NCI-H1105 treated with DMSO at 0.1 percent for 48 hours (cell line): ENCODE measurements at regions not wholly inside any gene's neighbourhood (a gene's known extent, or its start where the extent isn't known, plus 50 kb on each side); places are given as distances from the start of the nearest gene placed in this dataset.

Experiments used
- DNase-seq: peaks from one replicate; lab custom pipeline; 2025; lab: John Stamatoyannopoulos, UW

DNA sequence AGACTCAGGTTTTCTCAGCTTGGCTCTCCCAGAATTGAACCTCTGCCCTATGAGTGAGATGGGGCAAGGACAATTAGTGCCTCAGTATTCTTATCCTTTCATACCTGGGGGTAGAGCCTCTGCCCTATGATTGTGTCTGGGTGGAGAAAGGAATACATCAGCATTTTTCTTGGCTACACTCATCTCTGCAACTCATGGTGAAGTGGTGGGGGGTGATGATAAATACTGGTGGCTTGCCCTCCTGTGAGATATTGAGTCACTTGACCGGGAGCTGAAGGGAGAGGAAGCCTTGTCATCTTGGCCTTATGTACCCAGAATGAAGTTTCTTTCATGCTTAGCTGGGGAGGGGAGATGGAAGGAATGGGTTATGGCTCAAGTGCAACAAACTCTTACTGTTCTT lies 71.3 kb upstream of the ENOX2 start:
- DNase-seq: no peak

DNA sequence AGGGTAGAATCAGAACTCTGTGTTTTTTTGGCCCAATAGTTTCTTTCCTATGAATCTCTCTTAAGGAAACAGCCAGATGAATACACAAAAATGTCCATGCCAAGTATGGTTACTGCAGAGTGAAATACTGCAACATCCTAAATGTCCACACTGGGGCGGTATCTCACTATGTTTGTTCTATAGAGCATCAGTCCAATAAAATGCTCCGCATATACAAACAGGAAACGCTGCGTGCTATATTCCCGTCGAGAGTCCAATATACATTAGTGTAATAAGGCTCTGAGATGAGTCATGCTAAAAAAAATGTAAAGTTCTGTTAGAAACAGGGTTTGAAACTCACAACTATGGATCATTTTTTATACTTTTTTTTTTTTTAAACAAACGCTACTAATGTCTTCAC lies 72.9 kb upstream of the ENOX2 start:
- peak; percentile 47 for DNase-seq

DNA sequence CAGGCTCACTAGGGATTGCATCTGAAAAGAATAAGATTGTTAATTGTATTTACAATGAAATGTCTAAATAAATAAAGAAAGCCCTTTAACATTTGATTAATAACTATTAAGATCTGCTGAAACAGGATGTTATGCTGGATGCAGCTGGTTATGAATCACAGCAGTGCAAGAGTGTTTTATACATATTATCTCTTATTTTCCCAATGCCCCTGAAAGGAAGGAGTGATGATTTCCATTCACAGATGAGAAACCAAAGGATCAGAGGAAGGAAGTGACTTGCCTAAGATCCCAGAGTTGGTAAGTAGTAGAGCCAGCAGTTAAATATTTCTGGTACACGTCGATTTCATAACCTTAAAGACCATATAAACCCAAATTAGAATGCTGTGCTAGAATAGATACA lies 76.3 kb upstream of the ARHGAP36 start:
- no peak for DNase-seq

DNA sequence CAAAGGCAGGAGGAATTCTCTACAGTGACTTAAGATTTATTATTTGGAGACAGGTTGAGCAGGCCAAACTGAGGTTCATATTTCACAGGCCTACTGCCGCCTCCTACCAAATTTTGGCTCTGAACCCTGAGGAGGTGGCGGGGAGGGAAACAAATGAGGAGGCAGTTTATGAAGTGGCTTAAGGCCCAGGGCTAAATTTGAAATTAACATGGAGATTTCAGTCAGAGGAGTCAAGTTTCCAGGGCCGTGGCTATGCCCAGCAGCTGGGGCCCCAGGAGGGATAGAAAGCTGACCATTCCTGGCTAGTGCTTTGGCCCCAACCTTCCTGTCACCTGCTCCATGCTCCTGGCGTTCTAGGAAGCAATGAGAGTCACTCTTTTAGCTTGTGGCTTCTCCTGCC lies 73.4 kb upstream of the ARHGAP36 start:
- no peak for DNase-seq

- DNase-seq: no peak
These were observed 70.9 kb upstream of the ARHGAP36 start for GRCh38 chrX:130987241-130987640.

- DNase-seq: no peak
These were observed 67.4 kb upstream of the ARHGAP36 start for GRCh38 chrX:130990723-130991122.

GRCh38 chrX:130994671-130995070 lies 63.5 kb upstream of the ARHGAP36 start:
- DNase-seq: peak; percentile 17

DNA sequence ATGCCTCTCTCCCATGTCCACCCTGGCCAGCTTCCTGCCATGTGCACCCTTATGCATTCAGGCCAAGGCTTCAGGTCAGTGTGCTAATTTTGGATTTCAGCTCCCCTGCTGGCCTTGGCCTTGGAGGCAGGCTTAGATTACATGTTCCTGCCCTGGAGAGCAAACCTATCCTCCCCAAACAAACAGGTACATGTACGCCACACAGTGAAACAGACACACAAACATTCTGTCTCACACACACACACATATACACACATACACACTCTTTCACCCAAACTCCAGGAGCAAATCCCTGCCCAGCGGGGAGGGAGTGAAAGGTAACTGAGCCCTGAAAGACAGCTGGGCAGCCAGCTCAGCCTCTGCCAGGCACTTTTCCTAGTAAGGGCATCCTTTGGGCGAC lies 62.7 kb upstream of the ARHGAP36 start:
- DNase-seq: no peak

DNA sequence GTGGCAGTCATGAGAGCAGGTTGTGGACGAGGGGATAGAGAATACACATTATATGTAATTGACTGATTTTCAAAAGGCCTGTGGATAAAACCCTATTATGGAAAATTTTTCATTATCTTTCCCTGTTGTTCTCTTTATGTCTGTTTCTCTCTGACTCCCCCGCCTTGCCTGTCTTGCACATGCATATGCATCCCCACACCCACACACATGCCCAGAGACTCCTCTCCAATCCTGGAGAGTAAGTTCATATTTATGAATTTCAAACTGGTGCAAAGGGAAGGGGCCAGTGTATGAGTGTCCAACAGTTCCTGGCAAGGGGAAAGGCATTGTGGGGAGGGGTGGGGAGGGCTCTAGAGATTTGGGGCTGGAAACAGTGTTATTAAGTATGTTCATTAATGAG lies 60.8 kb upstream of the ARHGAP36 start:
- no peak for DNase-seq

DNA sequence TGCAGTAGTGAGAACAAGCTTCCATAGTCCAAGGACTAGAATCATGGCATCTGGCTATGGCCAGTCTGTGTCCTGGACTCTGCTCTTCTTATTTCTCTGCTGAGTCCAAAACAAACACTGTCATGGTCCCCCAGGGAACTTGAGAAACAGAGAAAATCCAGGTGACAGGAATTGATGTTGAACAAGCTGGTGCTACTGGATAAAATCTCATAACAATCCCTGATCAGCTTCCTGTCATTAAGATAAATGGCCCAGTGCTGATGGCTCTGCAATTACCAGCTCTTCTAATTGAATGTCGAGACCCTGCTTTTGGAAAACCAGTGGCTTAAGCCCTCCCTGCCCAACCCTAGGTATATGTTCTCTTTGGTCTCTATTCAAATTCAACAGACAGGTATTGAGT lies 58.8 kb upstream of the ARHGAP36 start:
- DNase-seq: no peak
